ENCODE measurements at regions not wholly inside any gene's neighbourhood (a gene's known extent, or its start where the extent isn't known, plus 50 kb on each side); places are given as distances from the start of the nearest gene placed in this dataset.

DNA sequence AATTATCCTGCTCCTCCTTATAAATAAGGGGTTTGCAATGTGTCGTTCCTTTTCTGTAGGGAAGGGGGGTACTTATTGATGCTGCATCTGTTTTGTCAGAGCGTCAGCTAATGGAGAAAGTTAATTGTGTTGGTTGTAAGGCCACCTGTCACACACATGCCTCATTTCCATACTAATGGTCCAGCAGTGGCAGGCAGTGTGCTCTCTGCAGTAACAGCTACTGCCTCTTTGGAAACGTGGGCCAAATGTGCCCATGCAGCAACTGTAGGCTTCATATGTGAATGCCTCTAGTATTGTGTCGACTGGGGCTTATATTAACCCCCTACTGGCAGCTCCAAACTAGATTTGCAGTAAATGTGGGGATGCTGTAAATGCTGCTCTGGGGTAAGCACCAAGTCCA, 56.3 kb upstream of the OLIG3 start:
- H3K4me2 ChIP-seq (replicated peaks; ENCODE audit: low read depth, low read length, poor library complexity, severe bottlenecking), result no peak overlapping the region
- TF ChIP-seq, protein P1, sequence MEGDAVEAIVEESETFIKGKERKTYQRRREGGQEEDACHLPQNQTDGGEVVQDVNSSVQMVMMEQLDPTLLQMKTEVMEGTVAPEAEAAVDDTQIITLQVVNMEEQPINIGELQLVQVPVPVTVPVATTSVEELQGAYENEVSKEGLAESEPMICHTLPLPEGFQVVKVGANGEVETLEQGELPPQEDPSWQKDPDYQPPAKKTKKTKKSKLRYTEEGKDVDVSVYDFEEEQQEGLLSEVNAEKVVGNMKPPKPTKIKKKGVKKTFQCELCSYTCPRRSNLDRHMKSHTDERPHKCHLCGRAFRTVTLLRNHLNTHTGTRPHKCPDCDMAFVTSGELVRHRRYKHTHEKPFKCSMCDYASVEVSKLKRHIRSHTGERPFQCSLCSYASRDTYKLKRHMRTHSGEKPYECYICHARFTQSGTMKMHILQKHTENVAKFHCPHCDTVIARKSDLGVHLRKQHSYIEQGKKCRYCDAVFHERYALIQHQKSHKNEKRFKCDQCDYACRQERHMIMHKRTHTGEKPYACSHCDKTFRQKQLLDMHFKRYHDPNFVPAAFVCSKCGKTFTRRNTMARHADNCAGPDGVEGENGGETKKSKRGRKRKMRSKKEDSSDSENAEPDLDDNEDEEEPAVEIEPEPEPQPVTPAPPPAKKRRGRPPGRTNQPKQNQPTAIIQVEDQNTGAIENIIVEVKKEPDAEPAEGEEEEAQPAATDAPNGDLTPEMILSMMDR (IDR thresholded peaks at IDR 0.05), result no peak
- no peak for TF ChIP-seq EZH2 (IDR thresholded peaks at IDR 0.05; ENCODE audit: borderline replicate concordance, insufficient read depth, low read depth, low read length, poor library complexity, severe bottlenecking)
- ATAC-seq (ENCODE audit: low read depth) (no peak), DNase-seq (no peak)
- H3K4me3 ChIP-seq (ENCODE audit: control extremely low read depth in 1 of 5, extremely low read depth in 1 of 5, insufficient read depth in 1 of 5, low read depth in 2 of 5, low read length in 4 of 5), result no peak overlapping the region
- Mint-ChIP-seq H3K4me3 (no peak overlapping the region), H3K4me1 (no peaks in the 10 kb centered on the region), H3K27me3 (peaks cover 28% of the 10 kb centered on the region), H3K27ac (no peak overlapping the region), H3K9me3 (ENCODE audit: insufficient read depth) (no peaks in the 10 kb centered on the region)
- no peak overlapping the region for H3K9ac ChIP-seq (ENCODE audit: low read length)
- no peak overlapping the region for H3K27ac ChIP-seq (ENCODE audit: low read length in 2 of 2)
- intact Hi-C loops (cut with micrococcal nuclease), result no loop called here
- H3K36me3 ChIP-seq (replicated peaks in 1 of 2; ENCODE audit: control extremely low read depth in 1 of 2, control insufficient read depth in 1 of 2, extremely low read depth in 1 of 2, insufficient read depth in 2 of 2, low read length in 1 of 2), result no peaks in the 10 kb centered on the region
- H4K20me1 ChIP-seq (ENCODE audit: control insufficient read depth, insufficient read depth, low read length, poor library complexity, severe bottlenecking), result no peaks in the 10 kb centered on the region
- WGBS (ENCODE audit: insufficient coverage), result no CpG with 5 or more reads among the region's 4 CpGs
- peaks cover 0 to 4% (median 0%) of the 10 kb centered on the region in 4 experiments for H3K27me3 ChIP-seq (replicated peaks in 1 of 4; ENCODE audit: control extremely low read depth in 1 of 4, control insufficient read depth in 3 of 4, insufficient read depth in 4 of 4, low read length in 3 of 4)
- ChIA-PET POLR2A (no interaction called here), CTCF (no interaction called here)
- no peak overlapping the region for H2AFZ ChIP-seq (ENCODE audit: insufficient read depth, low read depth, low read length, poor library complexity, severe bottlenecking)
- no peaks in the 10 kb centered on the region for H3K79me2 ChIP-seq (ENCODE audit: control insufficient read depth, insufficient read depth, low read length)
- no peaks in the 10 kb centered on the region for H3K4me1 ChIP-seq (ENCODE audit: control insufficient read depth in 2 of 2, insufficient read depth in 2 of 2, low read length in 2 of 2)
- H3K9me3 ChIP-seq (ENCODE audit: control extremely low read depth in 1 of 3, control insufficient read depth in 2 of 3, insufficient read depth in 1 of 3, low read length in 2 of 3), result no peaks in the 10 kb centered on the region

GRCh38 chr6:137552146-137552545, 58.0 kb upstream of the OLIG3 start:
- ChIA-PET POLR2A (no interaction called here), CTCF (no interaction called here)
- ATAC-seq (ENCODE audit: low read depth), result no peak

More at GRCh38 chr6:137552146-137552545, 58.0 kb upstream of the OLIG3 start:
- no peaks in the 10 kb centered on the region for H3K9me3 ChIP-seq (ENCODE audit: control extremely low read depth in 1 of 3, control insufficient read depth in 2 of 3, insufficient read depth in 1 of 3, low read length in 2 of 3)
- no peaks in the 10 kb centered on the region for H3K4me1 ChIP-seq (ENCODE audit: control insufficient read depth in 2 of 2, insufficient read depth in 2 of 2, low read length in 2 of 2)
- Mint-ChIP-seq H3K4me3 (no peak overlapping the region), H3K4me1 (no peaks in the 10 kb centered on the region), H3K27ac (no peak overlapping the region), H3K27me3 (peaks cover 28% of the 10 kb centered on the region), H3K9me3 (ENCODE audit: insufficient read depth) (no peaks in the 10 kb centered on the region)
- DNase-seq, result no peak
- no CpG with 5 or more reads among the region's 1 CpG for WGBS (ENCODE audit: insufficient coverage)
- no peaks in the 10 kb centered on the region for H3K27me3 ChIP-seq (replicated peaks in 1 of 4; ENCODE audit: control extremely low read depth in 1 of 4, control insufficient read depth in 3 of 4, insufficient read depth in 4 of 4, low read length in 3 of 4)
- no peaks in the 10 kb centered on the region for H4K20me1 ChIP-seq (ENCODE audit: control insufficient read depth, insufficient read depth, low read length, poor library complexity, severe bottlenecking)
- H3K36me3 ChIP-seq (replicated peaks in 1 of 2; ENCODE audit: control extremely low read depth in 1 of 2, control insufficient read depth in 1 of 2, extremely low read depth in 1 of 2, insufficient read depth in 2 of 2, low read length in 1 of 2), result no peaks in the 10 kb centered on the region
- H3K9ac ChIP-seq (ENCODE audit: low read length), result no peak overlapping the region
- TF ChIP-seq EZH2 (IDR thresholded peaks at IDR 0.05; ENCODE audit: borderline replicate concordance, insufficient read depth, low read depth, low read length, poor library complexity, severe bottlenecking), result no peak
- TF ChIP-seq, protein P1 (IDR thresholded peaks at IDR 0.05), result no peak
- H3K4me2 ChIP-seq (replicated peaks; ENCODE audit: low read depth, low read length, poor library complexity, severe bottlenecking), result no peak overlapping the region
- no peak overlapping the region for H3K27ac ChIP-seq (ENCODE audit: low read length in 2 of 2)
- H2AFZ ChIP-seq (ENCODE audit: insufficient read depth, low read depth, low read length, poor library complexity, severe bottlenecking), result no peak overlapping the region
- intact Hi-C loops (cut with micrococcal nuclease), result no loop called here
- H3K79me2 ChIP-seq (ENCODE audit: control insufficient read depth, insufficient read depth, low read length), result no peaks in the 10 kb centered on the region
- no peak overlapping the region for H3K4me3 ChIP-seq (ENCODE audit: control extremely low read depth in 1 of 5, extremely low read depth in 1 of 5, insufficient read depth in 1 of 5, low read depth in 2 of 5, low read length in 4 of 5)
